ENCODE measurements at regions not wholly inside any gene's neighbourhood (a gene's known extent, or its start where the extent isn't known, plus 50 kb on each side); places are given as distances from the start of the nearest gene placed in this dataset.

DNA sequence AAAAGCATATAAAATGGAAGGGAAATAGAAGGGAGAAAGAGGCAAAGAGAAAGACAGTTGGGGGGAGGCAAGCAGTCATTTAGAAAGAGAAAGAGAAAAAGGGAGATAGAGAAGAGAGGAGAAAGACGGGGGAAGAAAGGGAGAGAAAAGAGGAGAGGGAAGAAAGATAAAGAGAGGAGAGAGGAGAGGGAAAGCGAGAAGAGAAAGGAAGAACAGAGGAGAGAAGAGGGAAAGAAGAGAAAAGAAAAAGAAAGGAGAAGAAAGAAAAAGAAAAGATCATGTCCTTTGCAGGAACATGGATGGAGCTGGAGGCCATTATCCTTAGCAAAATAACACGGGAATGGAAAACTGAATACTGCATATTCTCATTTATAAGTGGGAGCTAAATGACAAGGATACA, 247.7 kb downstream of the MIAT start:
- peaks cover 23% of the 10 kb centered on the region for H3K4me1 Mint-ChIP-seq
- ChIA-PET CTCF (no interaction called here), POLR2A (no interaction called here)
- peaks cover 0 to 13% (median 10%) of the 10 kb centered on the region in 4 experiments for H3K27me3 ChIP-seq (replicated peaks in 1 of 4; ENCODE audit: control extremely low read depth in 1 of 4, control insufficient read depth in 3 of 4, insufficient read depth in 4 of 4, low read length in 3 of 4)
- H3K27ac Mint-ChIP-seq = no peak overlapping the region
- ATAC-seq (ENCODE audit: low read depth) (no peak), DNase-seq (no peak)
- H3K4me1 ChIP-seq (ENCODE audit: control insufficient read depth in 2 of 2, insufficient read depth in 2 of 2, low read length in 2 of 2) = peaks cover 9 to 12% of the 10 kb centered on the region in 2 donors
- no peak overlapping the region for H3K4me2 ChIP-seq (replicated peaks; ENCODE audit: low read depth, low read length, poor library complexity, severe bottlenecking)
- peaks cover 18% of the 10 kb centered on the region for H3K27me3 Mint-ChIP-seq
- H3K9me3 ChIP-seq (ENCODE audit: control extremely low read depth in 1 of 3, control insufficient read depth in 2 of 3, insufficient read depth in 1 of 3, low read length in 2 of 3) = peaks cover 0 to 7% (median 0%) of the 10 kb centered on the region in 3 donors
- H2AFZ ChIP-seq (ENCODE audit: insufficient read depth, low read depth, low read length, poor library complexity, severe bottlenecking) = no peak overlapping the region
- no peak overlapping the region for H3K27ac ChIP-seq (ENCODE audit: low read length in 2 of 2)
- intact Hi-C loops (cut with micrococcal nuclease) = no loop called here
- no peak for TF ChIP-seq EZH2 (IDR thresholded peaks at IDR 0.05; ENCODE audit: borderline replicate concordance, insufficient read depth, low read depth, low read length, poor library complexity, severe bottlenecking)
- no peak overlapping the region for H3K9ac ChIP-seq (ENCODE audit: low read length)
- no peaks in the 10 kb centered on the region for H3K79me2 ChIP-seq (ENCODE audit: control insufficient read depth, insufficient read depth, low read length)
- H3K4me3 ChIP-seq (ENCODE audit: control extremely low read depth in 1 of 5, extremely low read depth in 1 of 5, insufficient read depth in 1 of 5, low read depth in 2 of 5, low read length in 4 of 5) = no peak overlapping the region
- H3K4me3 Mint-ChIP-seq = no peak overlapping the region
- no peaks in the 10 kb centered on the region for H3K9me3 Mint-ChIP-seq (ENCODE audit: insufficient read depth)
- no peaks in the 10 kb centered on the region for H4K20me1 ChIP-seq (ENCODE audit: control insufficient read depth, insufficient read depth, low read length, poor library complexity, severe bottlenecking)
- no peaks in the 10 kb centered on the region for H3K36me3 ChIP-seq (replicated peaks in 1 of 2; ENCODE audit: control extremely low read depth in 1 of 2, control insufficient read depth in 1 of 2, extremely low read depth in 1 of 2, insufficient read depth in 2 of 2, low read length in 1 of 2)
- WGBS (ENCODE audit: insufficient coverage) = 62% methylated on average over 2 of the region's 3 CpGs

DNA sequence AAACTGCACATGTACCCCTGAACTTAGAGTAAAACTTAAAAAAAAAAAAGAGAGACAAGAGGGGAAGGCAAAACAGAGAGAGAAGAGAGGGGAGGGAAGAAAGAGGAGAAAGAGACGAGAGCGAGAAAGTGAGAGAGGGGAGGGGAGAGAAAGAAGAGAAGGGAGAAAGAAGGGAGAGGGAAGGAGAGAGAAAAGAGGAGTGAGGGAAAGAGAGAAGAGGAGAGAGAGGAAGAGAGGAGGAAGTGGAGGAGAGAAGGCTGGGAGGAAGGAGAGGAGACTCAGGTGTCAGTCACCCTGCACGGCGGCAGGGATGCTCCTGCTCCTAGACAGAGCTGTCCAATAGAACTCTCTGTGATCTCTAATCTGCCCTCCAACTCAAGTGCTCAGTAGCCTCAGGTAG, 248.3 kb downstream of the MIAT start:
- Histone ChIP-seq H3K9me3 (ENCODE audit: control extremely low read depth in 1 of 3, control insufficient read depth in 2 of 3, insufficient read depth in 1 of 3, low read length in 2 of 3) (peaks cover 0 to 7% (median 0%) of the 10 kb centered on the region in 3 donors), H2AFZ (ENCODE audit: insufficient read depth, low read depth, low read length, poor library complexity, severe bottlenecking) (no peak overlapping the region), H3K4me3 (ENCODE audit: control extremely low read depth in 1 of 5, extremely low read depth in 1 of 5, insufficient read depth in 1 of 5, low read depth in 2 of 5, low read length in 4 of 5) (no peak overlapping the region), H3K27ac (ENCODE audit: low read length in 2 of 2) (no peak overlapping the region), H3K4me2 (replicated peaks; ENCODE audit: low read depth, low read length, poor library complexity, severe bottlenecking) (no peak overlapping the region), H3K9ac (ENCODE audit: low read length) (no peak overlapping the region), H3K27me3 (replicated peaks in 1 of 4; ENCODE audit: control extremely low read depth in 1 of 4, control insufficient read depth in 3 of 4, insufficient read depth in 4 of 4, low read length in 3 of 4) (peaks cover 0 to 12% (median 6%) of the 10 kb centered on the region in 4 experiments), H3K79me2 (ENCODE audit: control insufficient read depth, insufficient read depth, low read length) (no peaks in the 10 kb centered on the region), H3K4me1 (ENCODE audit: control insufficient read depth in 2 of 2, insufficient read depth in 2 of 2, low read length in 2 of 2) (peaks cover 9 to 12% of the 10 kb centered on the region in 2 donors), H4K20me1 (ENCODE audit: control insufficient read depth, insufficient read depth, low read length, poor library complexity, severe bottlenecking) (no peaks in the 10 kb centered on the region), H3K36me3 (replicated peaks in 1 of 2; ENCODE audit: control extremely low read depth in 1 of 2, control insufficient read depth in 1 of 2, extremely low read depth in 1 of 2, insufficient read depth in 2 of 2, low read length in 1 of 2) (no peaks in the 10 kb centered on the region)
- Mint-ChIP-seq H3K27ac (no peak overlapping the region), H3K9me3 (ENCODE audit: insufficient read depth) (no peaks in the 10 kb centered on the region), H3K4me1 (peaks cover 23% of the 10 kb centered on the region), H3K27me3 (peaks cover 16% of the 10 kb centered on the region), H3K4me3 (no peak overlapping the region)
- POLR2A ChIA-PET = no interaction called here
- no peak for TF ChIP-seq EZH2 (IDR thresholded peaks at IDR 0.05; ENCODE audit: borderline replicate concordance, insufficient read depth, low read depth, low read length, poor library complexity, severe bottlenecking)
- TF ChIP-seq, protein P1, sequence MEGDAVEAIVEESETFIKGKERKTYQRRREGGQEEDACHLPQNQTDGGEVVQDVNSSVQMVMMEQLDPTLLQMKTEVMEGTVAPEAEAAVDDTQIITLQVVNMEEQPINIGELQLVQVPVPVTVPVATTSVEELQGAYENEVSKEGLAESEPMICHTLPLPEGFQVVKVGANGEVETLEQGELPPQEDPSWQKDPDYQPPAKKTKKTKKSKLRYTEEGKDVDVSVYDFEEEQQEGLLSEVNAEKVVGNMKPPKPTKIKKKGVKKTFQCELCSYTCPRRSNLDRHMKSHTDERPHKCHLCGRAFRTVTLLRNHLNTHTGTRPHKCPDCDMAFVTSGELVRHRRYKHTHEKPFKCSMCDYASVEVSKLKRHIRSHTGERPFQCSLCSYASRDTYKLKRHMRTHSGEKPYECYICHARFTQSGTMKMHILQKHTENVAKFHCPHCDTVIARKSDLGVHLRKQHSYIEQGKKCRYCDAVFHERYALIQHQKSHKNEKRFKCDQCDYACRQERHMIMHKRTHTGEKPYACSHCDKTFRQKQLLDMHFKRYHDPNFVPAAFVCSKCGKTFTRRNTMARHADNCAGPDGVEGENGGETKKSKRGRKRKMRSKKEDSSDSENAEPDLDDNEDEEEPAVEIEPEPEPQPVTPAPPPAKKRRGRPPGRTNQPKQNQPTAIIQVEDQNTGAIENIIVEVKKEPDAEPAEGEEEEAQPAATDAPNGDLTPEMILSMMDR (IDR thresholded peaks at IDR 0.05) = no peak
- intact Hi-C loops (cut with micrococcal nuclease) = no loop called here
- WGBS (ENCODE audit: insufficient coverage) = 75% methylated on average over 2 of the region's 4 CpGs
- no peak for ATAC-seq (ENCODE audit: low read depth)
- CTCF ChIA-PET = no interaction called here
- no peak for DNase-seq
